GM12874 (cell line): ENCODE measurements at regions not wholly inside any gene's neighbourhood (a gene's known extent, or its start where the extent isn't known, plus 50 kb on each side); places are given as distances from the start of the nearest gene placed in this dataset.

Source experiments
- CTCF ChIP-seq: IDR thresholded peaks from 2 replicates; pipeline ENCODE4 v1.5.1; 2011; ENCODE audit warnings: low read depth, mild to moderate bottlenecking, control low read depth, low read length, moderate library complexity; ENCODE audit not compliant: insufficient read depth

GRCh38 chr5:2168601-2169429, 286.1 kb upstream of the IRX4 start:
- TF ChIP-seq CTCF = no peak

GRCh38 chr5:2167671-2168070, 284.9 kb upstream of the IRX4 start:
- no peak for TF ChIP-seq CTCF

DNA sequence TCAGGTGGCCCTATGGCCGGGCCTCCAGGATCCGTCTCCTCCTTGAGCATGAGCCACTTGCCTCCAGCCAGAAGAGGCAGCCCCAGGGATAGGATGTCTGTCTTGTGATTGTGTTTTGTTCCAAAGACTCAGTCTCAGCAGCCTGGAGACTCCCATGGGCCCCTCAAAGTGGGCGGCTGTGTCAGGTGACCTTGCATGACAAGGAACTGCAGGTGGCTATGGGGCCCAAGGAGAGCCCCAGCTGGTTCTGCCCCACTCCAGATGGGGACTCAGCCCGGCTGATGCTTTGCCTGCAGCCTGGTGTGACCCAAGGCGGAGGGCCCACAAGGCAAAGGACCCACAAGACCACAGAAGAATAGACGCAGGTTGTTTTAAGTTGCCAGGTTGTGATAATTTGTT, 284.3 kb upstream of the IRX4 start:
- TF ChIP-seq CTCF = no peak

- TF ChIP-seq CTCF = no peak
Measured at GRCh38 chr5:2166306-2166978, 283.7 kb upstream of the IRX4 start.

DNA sequence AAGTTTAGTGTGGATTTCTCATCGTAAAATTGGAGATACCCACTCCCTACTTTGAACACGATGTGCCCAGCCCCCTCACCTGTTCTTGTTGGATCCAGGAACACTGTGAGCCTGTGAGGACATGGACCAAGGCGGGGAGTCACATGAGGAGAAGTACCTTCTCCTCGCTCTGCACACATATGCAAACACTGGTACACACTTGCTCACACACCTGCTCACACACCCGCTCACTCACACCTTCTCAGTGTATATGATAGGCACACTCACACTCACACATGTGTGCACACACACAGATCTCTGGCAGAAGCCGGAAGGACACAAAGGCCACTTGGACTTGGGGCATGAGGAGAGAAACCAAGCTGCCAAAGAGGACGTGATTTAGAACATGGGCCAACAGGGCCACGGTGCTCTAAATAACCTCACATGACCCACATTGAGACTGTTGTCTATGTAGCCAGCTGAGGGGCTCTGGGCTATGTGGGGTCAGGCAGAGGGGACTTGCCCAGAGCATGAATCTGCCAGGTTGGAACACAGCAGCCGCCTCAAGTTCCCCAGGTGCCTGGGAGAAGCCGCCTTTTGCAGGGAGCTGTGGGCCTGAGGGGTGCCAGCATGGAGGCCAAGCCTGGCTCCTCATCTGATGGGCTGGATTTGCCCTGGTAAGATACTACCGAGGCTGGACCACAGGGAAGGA, 283.0 kb upstream of the IRX4 start:
- TF ChIP-seq CTCF = no peak

- TF ChIP-seq CTCF = no peak
Measured at GRCh38 chr5:2165203-2165602, 282.5 kb upstream of the IRX4 start.

GRCh38 chr5:2164586-2164985, 281.9 kb upstream of the IRX4 start:
- TF ChIP-seq CTCF = no peak
